OCI-LY1 (cell line): ENCODE measurements at regions not wholly inside any gene's neighbourhood (a gene's known extent, or its start where the extent isn't known, plus 50 kb on each side); places are given as distances from the start of the nearest gene placed in this dataset.
"Not testable (repeated sequence)": the region's sequence is repeated elsewhere in the genome, so short reads cannot be mapped to it uniquely, and the experiment has no call there.

Experiments
- H2AFZ ChIP-seq: fragments of 200-600 bp; sonication (generic), shearing (Covaris generic); 2 replicates; pipeline ENCODE4 v1.6.0; 2014; ENCODE audit warnings: antibody characterized with exemption, mild to moderate bottlenecking, low read length
- H3F3A ChIP-seq: fragments of 200-600 bp; sonication (generic), shearing (Covaris generic); 2 replicates; pipeline ENCODE4 v1.6.0; 2014; ENCODE audit warnings: mild to moderate bottlenecking, antibody characterized with exemption, low read length, moderate library complexity; ENCODE audit not compliant: insufficient read depth
- H3K27ac ChIP-seq: fragments of 200-600 bp; sonication (generic); 2 replicates; pipeline ENCODE4 v1.5.1; 2014; ENCODE audit warnings: low read length, mixed run types, mild to moderate bottlenecking, low read depth; ENCODE audit not compliant: poor library complexity, severe bottlenecking
- H3K27me3 ChIP-seq: fragments of 200-600 bp; sonication (generic); 2 replicates; pipeline ENCODE4 v1.6.0; 2014; ENCODE audit warnings: antibody characterized with exemption, mild to moderate bottlenecking, low read length, moderate library complexity; ENCODE audit not compliant: insufficient read depth
- H3K36me3 ChIP-seq: fragments of 200-600 bp; sonication (generic); 2 replicates; pipeline ENCODE4 v1.6.1; 2014; ENCODE audit warnings: mild to moderate bottlenecking, antibody characterized with exemption, low read length, moderate library complexity, mixed read lengths; ENCODE audit not compliant: insufficient read depth
- H3K4me1 ChIP-seq: fragments of 200-600 bp; sonication (generic); 2 replicates; pipeline ENCODE4 v1.5.1; 2014; ENCODE audit warnings: mild to moderate bottlenecking, low read length, moderate library complexity; ENCODE audit not compliant: insufficient read depth, severe bottlenecking
- H3K4me2 ChIP-seq: fragments of 200-600 bp; sonication (generic), shearing (Covaris generic); 2 replicates; pipeline ENCODE4 v1.6.1; 2014; ENCODE audit warnings: low read length
- H3K4me3 ChIP-seq: fragments of 200-600 bp; sonication (generic); 2 replicates; pipeline ENCODE4 v1.5.1; 2014; ENCODE audit warnings: low read length, low read depth, mild to moderate bottlenecking, mixed read lengths; ENCODE audit not compliant: poor library complexity, severe bottlenecking
- H3K79me2 ChIP-seq: fragments of 200-600 bp; shearing (Covaris generic); 2 replicates; pipeline ENCODE4 v1.6.1; 2016; ENCODE audit warnings: mixed run types, low read length, mixed read lengths; ENCODE audit not compliant: insufficient read depth
- H3K9ac ChIP-seq: fragments of 200-600 bp; sonication (generic), shearing (Covaris generic); 2 replicates; pipeline ENCODE4 v1.6.1; 2014; ENCODE audit warnings: mild to moderate bottlenecking, low read length, mixed read lengths
- H3K9me2 ChIP-seq: fragments of 200-600 bp; sonication (generic), shearing (Covaris generic); 2 replicates; pipeline ENCODE4 v1.6.1; 2014; ENCODE audit warnings: low read depth, mild to moderate bottlenecking, low read length, mixed read lengths
- H3K9me3 ChIP-seq: fragments of 200-600 bp; shearing (Covaris generic); 2 replicates; pipeline ENCODE4 v1.6.1; 2014; ENCODE audit warnings: low read length, mixed read lengths
- H4K20me1 ChIP-seq: fragments of 200-600 bp; sonication (generic), shearing (Covaris generic); 2 replicates; pipeline ENCODE4 v1.6.0; 2016; ENCODE audit warnings: mild to moderate bottlenecking, low read length; ENCODE audit not compliant: insufficient read depth
- CTCF ChIP-seq: fragments of 200-600 bp; sonication (generic), shearing (Covaris generic); IDR thresholded peaks from 2 replicates; pipeline ENCODE4 v1.5.1; 2017; ENCODE audit warnings: mild to moderate bottlenecking, antibody characterized with exemption, low read length, moderate library complexity, mixed read lengths
- EZH2 ChIP-seq: fragments of 200-600 bp; sonication (generic), shearing (Covaris generic); IDR thresholded peaks from 2 replicates; pipeline ENCODE4 v1.8.0; 2017; ENCODE audit warnings: borderline replicate concordance, mixed run types, mild to moderate bottlenecking, antibody characterized with exemption, low read length, moderate library complexity, mixed read lengths

- Histone ChIP-seq H4K20me1 (no peaks in the 10 kb centered on the region), H3K4me2 (no peak overlapping the region), H3K4me3 (no peak overlapping the region), H3K9me3 (no peaks in the 10 kb centered on the region), H3K36me3 (no peaks in the 10 kb centered on the region), H3K27me3 (no peaks in the 10 kb centered on the region), H3K4me1 (no peaks in the 10 kb centered on the region), H3K9me2 (no peaks in the 10 kb centered on the region), H3K9ac (no peak overlapping the region), H2AFZ (no peak overlapping the region), H3K79me2 (no peaks in the 10 kb centered on the region), H3F3A (no peaks in the 10 kb centered on the region), H3K27ac (no peak overlapping the region)
- TF ChIP-seq EZH2 (no peak), CTCF (no peak)
Measured at GRCh38 chr21:28385845-28386244, 606.8 kb downstream of the LTN1 start.

GRCh38 chr21:28381000-28381745 is 611.5 kb downstream of the LTN1 start:
- H3K4me2 ChIP-seq, result not testable (repeated sequence)

GRCh38 chr21:28380241-28380640 is 612.4 kb downstream of the LTN1 start:
- Histone ChIP-seq H4K20me1 (no peaks in the 10 kb centered on the region), H3K79me2 (no peaks in the 10 kb centered on the region), H3K9me2 (no peaks in the 10 kb centered on the region), H3K27me3 (no peaks in the 10 kb centered on the region), H3K9ac (no peak overlapping the region), H2AFZ (no peak overlapping the region), H3K4me1 (no peaks in the 10 kb centered on the region), H3K4me3 (no peak overlapping the region), H3K27ac (no peak overlapping the region), H3K4me2 (no peak overlapping the region), H3F3A (no peaks in the 10 kb centered on the region), H3K36me3 (no peaks in the 10 kb centered on the region), H3K9me3 (no peaks in the 10 kb centered on the region)
- no peak for TF ChIP-seq CTCF
- no peak for TF ChIP-seq EZH2

More at GRCh38 chr21:28381000-28381745, 611.5 kb downstream of the LTN1 start:
- not testable (repeated sequence) for H3K9me3 ChIP-seq, H3K9ac ChIP-seq, H3K79me2 ChIP-seq, H2AFZ ChIP-seq, H3K9me2 ChIP-seq, H3K36me3 ChIP-seq, H3K4me1 ChIP-seq, H3K4me3 ChIP-seq, H3K27me3 ChIP-seq, H4K20me1 ChIP-seq, H3K27ac ChIP-seq, H3F3A ChIP-seq

GRCh38 chr21:28378026-28378425 is 614.7 kb downstream of the LTN1 start:
- Histone ChIP-seq H3K79me2 (no peaks in the 10 kb centered on the region), H3K27me3 (no peaks in the 10 kb centered on the region), H3K4me1 (no peaks in the 10 kb centered on the region), H3K4me3 (no peak overlapping the region), H3F3A (no peaks in the 10 kb centered on the region), H4K20me1 (no peaks in the 10 kb centered on the region), H3K4me2 (no peak overlapping the region), H3K9me3 (no peaks in the 10 kb centered on the region), H3K36me3 (no peaks in the 10 kb centered on the region), H3K9me2 (no peaks in the 10 kb centered on the region), H3K9ac (no peak overlapping the region), H3K27ac (no peak overlapping the region), H2AFZ (no peak overlapping the region)
- TF ChIP-seq CTCF (no peak), EZH2 (no peak)
